ENCODE measurements at regions not wholly inside any gene's neighbourhood (a gene's known extent, or its start where the extent isn't known, plus 50 kb on each side); places are given as distances from the start of the nearest gene placed in this dataset.

GRCh38 chr4:13701937-13702446 lies 74.5 kb upstream of the BOD1L1 start:
- POLR2A ChIA-PET = no interaction called here

GRCh38 chr4:13703096-13703495 lies 75.6 kb upstream of the BOD1L1 start:
- Histone ChIP-seq H3K4me1 (ENCODE audit: control insufficient read depth, insufficient read depth, low read length) (no peaks in the 10 kb centered on the region), H3K27ac (ENCODE audit: extremely low read depth, low read depth, low read length) (no peak overlapping the region), H3K4me3 (ENCODE audit: low read depth, low read length) (no peak overlapping the region), H3K36me3 (ENCODE audit: control insufficient read depth in 2 of 2, insufficient read depth in 1 of 2, low read length in 2 of 2) (no peaks in the 10 kb centered on the region), H3K9me3 (ENCODE audit: control insufficient read depth, insufficient read depth, low read depth, low read length) (no peaks in the 10 kb centered on the region)
- POLR2A ChIA-PET = no interaction called here
- CTCF ChIA-PET = interaction anchor here (1.1 kb wide), 1 partner anchor 49 kb away, joined by 3 read pairs; no protein-coding TSS in a partner anchor
- TF ChIP-seq ZNF544 (tag by site-specific recombination; IDR thresholded peaks at IDR 0.05) (no peak), ZBTB8A (tag by site-specific recombination; IDR thresholded peaks at IDR 0.05) (no peak), ZNF76 (tag by site-specific recombination; IDR thresholded peaks at IDR 0.05; ENCODE audit: borderline replicate concordance, low read depth) (no peak), ZNF404 (tag by site-specific recombination; IDR thresholded peaks at IDR 0.05) (no peak), HOXC10 (CRISPR knock-in tag; IDR thresholded peaks at IDR 0.05) (no peak), ZNF24 (tag by site-specific recombination; IDR thresholded peaks at IDR 0.05) (no peak), ZNF157 (tag by site-specific recombination; IDR thresholded peaks at IDR 0.05) (no peak), ZSCAN18 (tag by site-specific recombination; IDR thresholded peaks at IDR 0.05) (no peak), ZNF701 (tag by site-specific recombination; IDR thresholded peaks at IDR 0.05) (no peak), ZNF292 (tag by site-specific recombination; IDR thresholded peaks at IDR 0.05; ENCODE audit: borderline replicate concordance, low read depth) (no peak), ZNF792 (tag by site-specific recombination; IDR thresholded peaks at IDR 0.05) (no peak), ZSCAN23 (tag by site-specific recombination; IDR thresholded peaks at IDR 0.05) (no peak), GLIS1 (tag by site-specific recombination; IDR thresholded peaks at IDR 0.05) (no peak), ZNF174 (tag by site-specific recombination; IDR thresholded peaks at IDR 0.05) (no peak), GLI4 (tag by site-specific recombination; IDR thresholded peaks at IDR 0.05) (no peak), KLF1 (tag by site-specific recombination; IDR thresholded peaks at IDR 0.05) (no peak)
- TF ChIP-seq, protein P1, sequence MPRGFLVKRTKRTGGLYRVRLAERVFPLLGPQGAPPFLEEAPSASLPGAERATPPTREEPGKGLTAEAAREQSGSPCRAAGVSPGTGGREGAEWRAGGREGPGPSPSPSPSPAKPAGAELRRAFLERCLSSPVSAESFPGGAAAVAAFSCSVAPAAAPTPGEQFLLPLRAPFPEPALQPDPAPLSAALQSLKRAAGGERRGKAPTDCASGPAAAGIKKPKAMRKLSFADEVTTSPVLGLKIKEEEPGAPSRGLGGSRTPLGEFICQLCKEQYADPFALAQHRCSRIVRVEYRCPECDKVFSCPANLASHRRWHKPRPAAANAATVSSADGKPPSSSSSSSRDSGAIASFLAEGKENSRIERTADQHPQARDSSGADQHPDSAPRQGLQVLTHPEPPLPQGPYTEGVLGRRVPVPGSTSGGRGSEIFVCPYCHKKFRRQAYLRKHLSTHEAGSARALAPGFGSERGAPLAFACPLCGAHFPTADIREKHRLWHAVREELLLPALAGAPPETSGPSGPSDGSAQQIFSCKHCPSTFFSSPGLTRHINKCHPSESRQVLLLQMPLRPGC (tag by site-specific recombination; IDR thresholded peaks at IDR 0.05) = no peak
- TF ChIP-seq, protein P2, sequence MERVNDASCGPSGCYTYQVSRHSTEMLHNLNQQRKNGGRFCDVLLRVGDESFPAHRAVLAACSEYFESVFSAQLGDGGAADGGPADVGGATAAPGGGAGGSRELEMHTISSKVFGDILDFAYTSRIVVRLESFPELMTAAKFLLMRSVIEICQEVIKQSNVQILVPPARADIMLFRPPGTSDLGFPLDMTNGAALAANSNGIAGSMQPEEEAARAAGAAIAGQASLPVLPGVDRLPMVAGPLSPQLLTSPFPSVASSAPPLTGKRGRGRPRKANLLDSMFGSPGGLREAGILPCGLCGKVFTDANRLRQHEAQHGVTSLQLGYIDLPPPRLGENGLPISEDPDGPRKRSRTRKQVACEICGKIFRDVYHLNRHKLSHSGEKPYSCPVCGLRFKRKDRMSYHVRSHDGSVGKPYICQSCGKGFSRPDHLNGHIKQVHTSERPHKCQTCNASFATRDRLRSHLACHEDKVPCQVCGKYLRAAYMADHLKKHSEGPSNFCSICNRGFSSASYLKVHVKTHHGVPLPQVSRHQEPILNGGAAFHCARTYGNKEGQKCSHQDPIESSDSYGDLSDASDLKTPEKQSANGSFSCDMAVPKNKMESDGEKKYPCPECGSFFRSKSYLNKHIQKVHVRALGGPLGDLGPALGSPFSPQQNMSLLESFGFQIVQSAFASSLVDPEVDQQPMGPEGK (tag by site-specific recombination; IDR thresholded peaks at IDR 0.05) = no peak

More at GRCh38 chr4:13701937-13702446, 74.5 kb upstream of the BOD1L1 start:
- CTCF ChIA-PET = no interaction called here
- TF ChIP-seq ZNF391 (tag by site-specific recombination; IDR thresholded peaks at IDR 0.05; ENCODE audit: borderline replicate concordance, low read depth) (no peak), ZNF174 (tag by site-specific recombination; IDR thresholded peaks at IDR 0.05) (no peak), ZNF791 (tag by site-specific recombination; IDR thresholded peaks at IDR 0.05) (no peak), ZNF624 (tag by site-specific recombination; IDR thresholded peaks at IDR 0.05) (no peak), ZNF16 (tag by site-specific recombination; IDR thresholded peaks at IDR 0.05; ENCODE audit: low read depth) (no peak), REPIN1 (tag by site-specific recombination; IDR thresholded peaks at IDR 0.05; ENCODE audit: low read depth) (no peak), ZNF19 (tag by site-specific recombination; IDR thresholded peaks at IDR 0.05; ENCODE audit: low read depth) (no peak), ZNF658 (tag by site-specific recombination; IDR thresholded peaks at IDR 0.05) (no peak), SP2 (tag by site-specific recombination; IDR thresholded peaks at IDR 0.05) (no peak), ZNF132 (tag by site-specific recombination; IDR thresholded peaks at IDR 0.05; ENCODE audit: borderline replicate concordance) (no peak), ZNF292 (tag by site-specific recombination; IDR thresholded peaks at IDR 0.05; ENCODE audit: borderline replicate concordance, low read depth) (no peak), MZF1 (tag by site-specific recombination; IDR thresholded peaks at IDR 0.05; ENCODE audit: borderline replicate concordance) (no peak), ZNF354C (tag by site-specific recombination; IDR thresholded peaks at IDR 0.05; ENCODE audit: borderline replicate concordance, low read depth) (no peak), ZNF792 (tag by site-specific recombination; IDR thresholded peaks at IDR 0.05) (no peak), ZNF629 (tag by site-specific recombination; IDR thresholded peaks at IDR 0.05) (no peak), ZNF555 (tag by site-specific recombination; conservative IDR thresholded peaks at IDR 0.05) (no peak), ZNF239 (tag by site-specific recombination; IDR thresholded peaks at IDR 0.05) (no peak)
- TF ChIP-seq, protein P3, sequence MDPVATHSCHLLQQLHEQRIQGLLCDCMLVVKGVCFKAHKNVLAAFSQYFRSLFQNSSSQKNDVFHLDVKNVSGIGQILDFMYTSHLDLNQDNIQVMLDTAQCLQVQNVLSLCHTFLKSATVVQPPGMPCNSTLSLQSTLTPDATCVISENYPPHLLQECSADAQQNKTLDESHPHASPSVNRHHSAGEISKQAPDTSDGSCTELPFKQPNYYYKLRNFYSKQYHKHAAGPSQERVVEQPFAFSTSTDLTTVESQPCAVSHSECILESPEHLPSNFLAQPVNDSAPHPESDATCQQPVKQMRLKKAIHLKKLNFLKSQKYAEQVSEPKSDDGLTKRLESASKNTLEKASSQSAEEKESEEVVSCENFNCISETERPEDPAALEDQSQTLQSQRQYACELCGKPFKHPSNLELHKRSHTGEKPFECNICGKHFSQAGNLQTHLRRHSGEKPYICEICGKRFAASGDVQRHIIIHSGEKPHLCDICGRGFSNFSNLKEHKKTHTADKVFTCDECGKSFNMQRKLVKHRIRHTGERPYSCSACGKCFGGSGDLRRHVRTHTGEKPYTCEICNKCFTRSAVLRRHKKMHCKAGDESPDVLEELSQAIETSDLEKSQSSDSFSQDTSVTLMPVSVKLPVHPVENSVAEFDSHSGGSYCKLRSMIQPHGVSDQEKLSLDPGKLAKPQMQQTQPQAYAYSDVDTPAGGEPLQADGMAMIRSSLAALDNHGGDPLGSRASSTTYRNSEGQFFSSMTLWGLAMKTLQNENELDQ (tag by site-specific recombination; IDR thresholded peaks at IDR 0.05; ENCODE audit: low read depth) = no peak
- TF ChIP-seq, protein P4, sequence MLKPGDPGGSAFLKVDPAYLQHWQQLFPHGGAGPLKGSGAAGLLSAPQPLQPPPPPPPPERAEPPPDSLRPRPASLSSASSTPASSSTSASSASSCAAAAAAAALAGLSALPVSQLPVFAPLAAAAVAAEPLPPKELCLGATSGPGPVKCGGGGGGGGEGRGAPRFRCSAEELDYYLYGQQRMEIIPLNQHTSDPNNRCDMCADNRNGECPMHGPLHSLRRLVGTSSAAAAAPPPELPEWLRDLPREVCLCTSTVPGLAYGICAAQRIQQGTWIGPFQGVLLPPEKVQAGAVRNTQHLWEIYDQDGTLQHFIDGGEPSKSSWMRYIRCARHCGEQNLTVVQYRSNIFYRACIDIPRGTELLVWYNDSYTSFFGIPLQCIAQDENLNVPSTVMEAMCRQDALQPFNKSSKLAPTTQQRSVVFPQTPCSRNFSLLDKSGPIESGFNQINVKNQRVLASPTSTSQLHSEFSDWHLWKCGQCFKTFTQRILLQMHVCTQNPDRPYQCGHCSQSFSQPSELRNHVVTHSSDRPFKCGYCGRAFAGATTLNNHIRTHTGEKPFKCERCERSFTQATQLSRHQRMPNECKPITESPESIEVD (tag by site-specific recombination; IDR thresholded peaks at IDR 0.05) = no peak
- Histone ChIP-seq H3K27ac (ENCODE audit: extremely low read depth, low read depth, low read length) (no peak overlapping the region), H3K36me3 (ENCODE audit: control insufficient read depth in 2 of 2, insufficient read depth in 1 of 2, low read length in 2 of 2) (no peaks in the 10 kb centered on the region), H3K4me3 (ENCODE audit: low read depth, low read length) (no peak overlapping the region), H3K9me3 (ENCODE audit: control insufficient read depth, insufficient read depth, low read depth, low read length) (no peaks in the 10 kb centered on the region), H3K4me1 (ENCODE audit: control insufficient read depth, insufficient read depth, low read length) (no peaks in the 10 kb centered on the region)

Measured in HEK293 (cell line).